ENCODE measurements at regions not wholly inside any gene's neighbourhood (a gene's known extent, or its start where the extent isn't known, plus 50 kb on each side); places are given as distances from the start of the nearest gene placed in this dataset.
"Not testable (repeated sequence)": the region's sequence is repeated elsewhere in the genome, so short reads cannot be mapped to it uniquely, and the experiment has no call there.

GRCh38 chr12:78269620-78270019, 438.9 kb downstream of the NAV3 start:
- no peak for ATAC-seq (replicated peaks in 6 of 8)
- no peak overlapping the region for H3K4me3 ChIP-seq
- WGBS, 10 experiments = 17 to 100% (median 77%) methylated on average over 1 of the region's 1 CpG; no CpG with 5 or more reads in 2 of the 10 experiments
- no peak overlapping the region for H3K27ac ChIP-seq
- no peaks in the 10 kb centered on the region for H3K4me1 ChIP-seq (replicated peaks in 1 of 2)
- in situ Hi-C loops (cut with MboI; ENCODE audit: low pct_unique_long_range_greater_than_20kb in 2 of 9, low sequenced_read_pairs in 9 of 9, unreplicated experiment in 9 of 9) = no loop called here

DNA sequence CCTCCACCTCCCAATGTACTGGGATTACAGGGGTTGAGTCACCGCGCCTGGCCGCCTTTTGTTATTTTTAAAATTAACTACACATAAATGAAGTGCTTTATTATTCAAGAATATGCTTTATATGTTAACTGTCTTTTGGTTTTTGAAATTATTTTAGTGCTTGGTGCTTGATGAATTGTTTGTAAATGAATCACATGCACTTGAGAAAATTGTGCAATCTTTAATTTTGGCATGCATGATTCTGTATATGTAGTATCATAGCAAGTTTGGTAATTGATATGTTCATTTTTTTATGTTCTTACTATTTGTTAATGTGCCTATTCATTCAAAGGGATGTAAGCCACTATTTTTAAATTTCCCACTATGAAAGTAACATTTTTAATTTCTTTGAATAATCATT, 440.9 kb downstream of the NAV3 start:
- Histone ChIP-seq H3K27ac (no peak overlapping the region), H3K4me3 (no peak overlapping the region), H3K4me1 (replicated peaks in 1 of 2) (no peaks in the 10 kb centered on the region)
- ATAC-seq (replicated peaks in 6 of 8) = no peak
- in situ Hi-C loops (cut with MboI; ENCODE audit: low pct_unique_long_range_greater_than_20kb in 2 of 9, low sequenced_read_pairs in 9 of 9, unreplicated experiment in 9 of 9) = no loop called here
- WGBS, 10 experiments = 94 to 100% (median 100%) methylated on average over 1 to 3 of the region's 3 CpGs; no CpG with 5 or more reads in 4 of the 10 experiments

- no peak for ATAC-seq (replicated peaks in 6 of 8)
- WGBS, 10 experiments = 57 to 100% (median 96%) methylated on average over 1 to 2 of the region's 2 CpGs; no CpG with 5 or more reads in 4 of the 10 experiments
- in situ Hi-C loops (cut with MboI; ENCODE audit: low pct_unique_long_range_greater_than_20kb in 2 of 9, low sequenced_read_pairs in 9 of 9, unreplicated experiment in 9 of 9) = no loop called here
- Histone ChIP-seq H3K4me1 (replicated peaks in 1 of 2) (no peaks in the 10 kb centered on the region), H3K4me3 (no peak overlapping the region), H3K27ac (no peak overlapping the region)
Observed at GRCh38 chr12:78275886-78276285, 445.2 kb downstream of the NAV3 start.

- WGBS, 10 experiments = 57 to 100% (median 80%) methylated on average over 1 to 2 of the region's 2 CpGs; no CpG with 5 or more reads in 6 of the 10 experiments
- no peak overlapping the region for H3K4me3 ChIP-seq
- H3K4me1 ChIP-seq (replicated peaks in 1 of 2) = no peaks in the 10 kb centered on the region
- no peak overlapping the region for H3K27ac ChIP-seq
- ATAC-seq (replicated peaks in 6 of 8) = no peak
- in situ Hi-C loops (cut with MboI; ENCODE audit: low pct_unique_long_range_greater_than_20kb in 2 of 9, low sequenced_read_pairs in 9 of 9, unreplicated experiment in 9 of 9) = no loop called here
Observed at GRCh38 chr12:78278706-78279190, 448.1 kb downstream of the NAV3 start.

DNA sequence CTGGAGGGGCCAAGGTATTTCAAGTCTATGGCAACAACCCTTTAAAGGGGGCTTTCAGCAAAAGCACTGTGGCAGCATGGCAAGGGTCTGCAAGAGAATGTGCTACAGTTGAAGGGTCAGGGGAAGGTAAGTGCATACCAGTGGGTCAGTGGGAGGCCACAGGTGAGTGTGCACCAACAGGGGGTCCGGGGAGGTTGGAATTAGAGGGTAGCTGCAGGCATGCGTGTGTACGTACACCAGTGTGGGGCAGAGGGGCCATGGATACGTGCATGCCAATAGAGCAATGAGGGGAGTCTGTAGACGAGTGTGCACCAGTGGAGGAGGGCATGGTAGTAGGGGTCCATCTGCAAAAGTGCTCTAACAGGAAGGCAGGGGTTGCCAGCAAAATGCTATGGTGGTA, 448.9 kb downstream of the NAV3 start:
- Histone ChIP-seq H3K27ac (no peak overlapping the region), H3K4me3 (no peak overlapping the region), H3K4me1 (replicated peaks in 1 of 2) (no peaks in the 10 kb centered on the region)
- 93 to 100% methylated on average over 1 to 3 of the region's 5 CpGs; no CpG with 5 or more reads in 8 of the 10 experiments for WGBS, 10 experiments
- no peak for ATAC-seq (replicated peaks in 6 of 8)
- in situ Hi-C loops (cut with MboI; ENCODE audit: low pct_unique_long_range_greater_than_20kb in 2 of 9, low sequenced_read_pairs in 9 of 9, unreplicated experiment in 9 of 9) = no loop called here

GRCh38 chr12:78281102-78281501, 450.4 kb downstream of the NAV3 start:
- 23 to 100% (median 81%) methylated on average over 1 to 2 of the region's 2 CpGs; no CpG with 5 or more reads in 1 of the 10 experiments for WGBS, 10 experiments
- peak in 2 of 8 experiments; percentile 55 to 56 for ATAC-seq (replicated peaks in 6 of 8)

GRCh38 chr12:78284417-78284816, 453.7 kb downstream of the NAV3 start:
- no peak overlapping the region for H3K27ac ChIP-seq
- WGBS, 10 experiments = 0 to 100% (median 72%) methylated on average over 1 of the region's 1 CpG; no CpG with 5 or more reads in 2 of the 10 experiments
- no peak overlapping the region for H3K4me3 ChIP-seq
- H3K4me1 ChIP-seq (replicated peaks in 1 of 2) = peaks cover 3 to 5% of the 10 kb centered on the region in 2 donors
- ATAC-seq (replicated peaks in 6 of 8) = peak in 1 of 8 experiments; percentile 21
- in situ Hi-C loops (cut with MboI; ENCODE audit: low pct_unique_long_range_greater_than_20kb in 2 of 9, low sequenced_read_pairs in 9 of 9, unreplicated experiment in 9 of 9) = no loop called here

More at GRCh38 chr12:78281102-78281501, 450.4 kb downstream of the NAV3 start:
- H3K4me1 ChIP-seq (replicated peaks in 1 of 2); H3K27ac ChIP-seq; in situ Hi-C loops (cut with MboI; ENCODE audit: low pct_unique_long_range_greater_than_20kb in 2 of 9, low sequenced_read_pairs in 9 of 9, unreplicated experiment in 9 of 9); H3K4me3 ChIP-seq: not testable (repeated sequence)

GRCh38 chr12:78290606-78291345, 460.1 kb downstream of the NAV3 start:
- Histone ChIP-seq H3K4me3 (no peak overlapping the region), H3K27ac (no peak overlapping the region), H3K4me1 (replicated peaks in 1 of 2) (no peaks in the 10 kb centered on the region)
- WGBS, 10 experiments = 31 to 97% (median 77%) methylated on average over 3 to 5 of the region's 5 CpGs
- ATAC-seq (replicated peaks in 6 of 8) = peak in 3 of 8 experiments; percentile 35 to 89 (median 80)
- in situ Hi-C loops (cut with MboI; ENCODE audit: low pct_unique_long_range_greater_than_20kb in 2 of 9, low sequenced_read_pairs in 9 of 9, unreplicated experiment in 9 of 9) = no loop called here

DNA sequence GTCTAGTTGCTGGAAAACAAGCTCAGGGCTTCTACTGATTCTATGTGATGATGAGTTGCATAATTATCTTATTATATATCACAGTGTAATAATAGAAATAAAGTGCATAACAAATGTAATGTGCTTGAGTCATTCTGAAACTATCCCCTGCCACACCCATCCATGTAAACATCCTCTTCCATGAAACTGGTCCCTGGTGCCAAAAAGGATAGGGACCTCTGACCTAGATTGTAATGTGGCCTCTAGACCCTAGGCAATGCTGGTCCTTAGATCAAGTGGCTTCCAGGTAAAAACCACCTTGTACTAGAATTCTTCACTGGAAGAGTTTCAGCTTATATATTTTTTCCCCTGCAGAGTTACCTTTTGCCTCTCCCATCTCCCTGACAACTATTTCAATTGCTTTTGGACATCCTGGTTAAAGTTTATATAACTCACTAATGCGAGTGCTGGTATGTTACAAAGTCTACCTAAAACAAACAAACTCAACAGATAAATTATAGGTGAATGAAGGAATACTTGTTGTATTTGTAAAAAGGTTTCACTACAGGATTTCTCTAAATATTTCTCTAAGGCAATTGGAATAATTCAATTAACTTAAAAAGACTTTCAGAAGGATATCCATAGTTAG, 462.5 kb downstream of the NAV3 start:
- H3K4me3 ChIP-seq = no peak overlapping the region
- in situ Hi-C loops (cut with MboI; ENCODE audit: low pct_unique_long_range_greater_than_20kb in 2 of 9, low sequenced_read_pairs in 9 of 9, unreplicated experiment in 9 of 9) = no loop called here
- WGBS, 10 experiments = 50 to 100% (median 100%) methylated on average over 1 of the region's 1 CpG
- H3K27ac ChIP-seq = no peak overlapping the region
- peak in 1 of 8 experiments; percentile 56 for ATAC-seq (replicated peaks in 6 of 8)
- no peaks in the 10 kb centered on the region for H3K4me1 ChIP-seq (replicated peaks in 1 of 2)

DNA sequence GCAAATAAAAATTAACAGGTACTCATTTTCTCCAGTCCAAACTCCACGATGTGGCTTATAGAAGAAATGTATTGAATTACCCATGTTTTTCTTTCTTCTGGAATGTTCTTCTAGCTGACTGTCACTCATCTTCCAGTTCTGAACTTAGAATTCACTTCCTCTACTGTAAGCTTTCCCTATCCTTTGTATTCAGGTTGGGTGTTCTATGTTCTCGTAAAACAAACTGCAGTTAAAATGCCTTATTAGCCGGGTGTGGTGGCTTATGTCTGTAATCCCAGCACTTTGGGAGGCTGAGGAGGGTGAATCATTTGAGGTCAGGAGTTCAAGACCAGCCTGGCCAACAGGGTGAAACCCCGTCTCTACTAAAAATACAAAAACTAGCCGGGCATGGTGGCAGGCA, 470.6 kb downstream of the NAV3 start:
- ATAC-seq (replicated peaks in 6 of 8) = peak in 2 of 8 experiments; percentile 17 to 29
- H3K4me1 ChIP-seq (replicated peaks in 1 of 2); H3K27ac ChIP-seq; H3K4me3 ChIP-seq; in situ Hi-C loops (cut with MboI; ENCODE audit: low pct_unique_long_range_greater_than_20kb in 2 of 9, low sequenced_read_pairs in 9 of 9, unreplicated experiment in 9 of 9): not testable (repeated sequence)
- WGBS, 10 experiments = 50 to 100% (median 89%) methylated on average over 1 to 4 of the region's 5 CpGs; no CpG with 5 or more reads in 1 of the 10 experiments

GRCh38 chr12:78305808-78306207, 475.1 kb downstream of the NAV3 start:
- 29 to 100% (median 90%) methylated on average over 1 of the region's 1 CpG; no CpG with 5 or more reads in 2 of the 10 experiments for WGBS, 10 experiments
- ATAC-seq (replicated peaks in 6 of 8) = no peak

DNA sequence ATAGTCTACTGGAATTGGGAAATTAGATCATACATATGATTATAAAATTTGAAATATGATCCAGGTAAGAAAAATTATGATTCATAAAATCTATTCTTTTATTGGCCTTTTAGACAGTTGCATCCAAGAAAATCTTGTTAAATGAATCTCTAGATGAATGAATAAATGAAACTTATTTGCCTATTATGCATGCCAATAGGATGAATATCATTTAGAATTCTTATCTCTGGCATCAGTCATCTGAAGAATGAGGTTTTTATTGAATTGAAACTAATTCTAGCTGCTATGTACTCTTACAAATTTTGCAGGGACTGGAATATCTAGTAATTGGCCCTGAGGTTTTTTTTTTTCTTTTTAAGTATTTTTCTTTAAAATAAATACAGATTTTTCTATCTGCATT, 475.5 kb downstream of the NAV3 start:
- in situ Hi-C loops (cut with MboI; ENCODE audit: low pct_unique_long_range_greater_than_20kb in 2 of 9, low sequenced_read_pairs in 9 of 9, unreplicated experiment in 9 of 9) = no loop called here
- Histone ChIP-seq H3K4me3 (no peak overlapping the region), H3K27ac (no peak overlapping the region), H3K4me1 (replicated peaks in 1 of 2) (peaks cover 0 to 4% of the 10 kb centered on the region in 2 donors)
- ATAC-seq (replicated peaks in 6 of 8) = no peak

More at GRCh38 chr12:78305808-78306207, 475.1 kb downstream of the NAV3 start:
- H3K4me3 ChIP-seq = no peak overlapping the region
- no peak overlapping the region for H3K27ac ChIP-seq
- H3K4me1 ChIP-seq (replicated peaks in 1 of 2) = peaks cover 0 to 4% of the 10 kb centered on the region in 2 donors
- in situ Hi-C loops (cut with MboI; ENCODE audit: low pct_unique_long_range_greater_than_20kb in 2 of 9, low sequenced_read_pairs in 9 of 9, unreplicated experiment in 9 of 9) = no loop called here

GRCh38 chr12:78308701-78309100, 478.0 kb downstream of the NAV3 start:
- no peak for ATAC-seq (replicated peaks in 6 of 8)
- peaks cover 0 to 4% of the 10 kb centered on the region in 2 donors for H3K4me1 ChIP-seq (replicated peaks in 1 of 2)
- H3K4me3 ChIP-seq = no peak overlapping the region
- no peak overlapping the region for H3K27ac ChIP-seq
- in situ Hi-C loops (cut with MboI; ENCODE audit: low pct_unique_long_range_greater_than_20kb in 2 of 9, low sequenced_read_pairs in 9 of 9, unreplicated experiment in 9 of 9) = no loop called here

Data from motor neuron (in vitro differentiated cells).